ENCODE measurements at regions not wholly inside any gene's neighbourhood (a gene's known extent, or its start where the extent isn't known, plus 50 kb on each side); places are given as distances from the start of the nearest gene placed in this dataset.
"Not testable (repeated sequence)": the region's sequence is repeated elsewhere in the genome, so short reads cannot be mapped to it uniquely, and the experiment has no call there.

GRCh38 chr6:68239034-68239433 is 396.0 kb upstream of the ADGRB3 start:
- no peaks in the 10 kb centered on the region for H3K36me3 ChIP-seq (ENCODE audit: control insufficient read depth in 2 of 2, insufficient read depth in 2 of 2, low read length in 2 of 2)
- no peak overlapping the region for H3K4me3 ChIP-seq (ENCODE audit: low read length in 2 of 2)
- no peaks in the 10 kb centered on the region for H3K9me3 ChIP-seq (ENCODE audit: control insufficient read depth in 2 of 2, low read length in 2 of 2)
- H3K27me3 ChIP-seq (ENCODE audit: control insufficient read depth in 1 of 2, insufficient read depth in 2 of 2, low read length in 2 of 2) = no peaks in the 10 kb centered on the region
- H3K27ac ChIP-seq (ENCODE audit: low read length) = no peak overlapping the region
- H3K4me1 ChIP-seq (ENCODE audit: control insufficient read depth, insufficient read depth, low read length) = no peaks in the 10 kb centered on the region
- H3K9ac ChIP-seq (ENCODE audit: low read length in 2 of 2) = no peak overlapping the region

- Histone ChIP-seq H3K9me3 (ENCODE audit: control insufficient read depth in 2 of 2, low read length in 2 of 2) (no peaks in the 10 kb centered on the region), H3K27ac (ENCODE audit: low read length) (no peak overlapping the region), H3K27me3 (ENCODE audit: control insufficient read depth in 1 of 2, insufficient read depth in 2 of 2, low read length in 2 of 2) (no peaks in the 10 kb centered on the region), H3K4me1 (ENCODE audit: control insufficient read depth, insufficient read depth, low read length) (no peaks in the 10 kb centered on the region), H3K4me3 (ENCODE audit: low read length in 2 of 2) (no peak overlapping the region), H3K36me3 (ENCODE audit: control insufficient read depth in 2 of 2, insufficient read depth in 2 of 2, low read length in 2 of 2) (no peaks in the 10 kb centered on the region), H3K9ac (ENCODE audit: low read length in 2 of 2) (no peak overlapping the region)
These were observed 396.9 kb upstream of the ADGRB3 start for GRCh38 chr6:68238097-68238601.

GRCh38 chr6:68237205-68237604 is 397.9 kb upstream of the ADGRB3 start:
- Histone ChIP-seq H3K4me3 (ENCODE audit: low read length in 2 of 2) (no peak overlapping the region), H3K27me3 (ENCODE audit: control insufficient read depth in 1 of 2, insufficient read depth in 2 of 2, low read length in 2 of 2) (no peaks in the 10 kb centered on the region), H3K27ac (ENCODE audit: low read length) (no peak overlapping the region), H3K9me3 (ENCODE audit: control insufficient read depth in 2 of 2, low read length in 2 of 2) (no peaks in the 10 kb centered on the region), H3K36me3 (ENCODE audit: control insufficient read depth in 2 of 2, insufficient read depth in 2 of 2, low read length in 2 of 2) (no peaks in the 10 kb centered on the region), H3K4me1 (ENCODE audit: control insufficient read depth, insufficient read depth, low read length) (no peaks in the 10 kb centered on the region), H3K9ac (ENCODE audit: low read length in 2 of 2) (no peak overlapping the region)

- no peaks in the 10 kb centered on the region for H3K27me3 ChIP-seq (ENCODE audit: control insufficient read depth in 1 of 2, insufficient read depth in 2 of 2, low read length in 2 of 2)
- H3K9ac ChIP-seq (ENCODE audit: low read length in 2 of 2) = no peak overlapping the region
- no peak overlapping the region for H3K27ac ChIP-seq (ENCODE audit: low read length)
- no peaks in the 10 kb centered on the region for H3K4me1 ChIP-seq (ENCODE audit: control insufficient read depth, insufficient read depth, low read length)
- no peak overlapping the region for H3K4me3 ChIP-seq (ENCODE audit: low read length in 2 of 2)
- H3K9me3 ChIP-seq (ENCODE audit: control insufficient read depth in 2 of 2, low read length in 2 of 2) = no peaks in the 10 kb centered on the region
- no peaks in the 10 kb centered on the region for H3K36me3 ChIP-seq (ENCODE audit: control insufficient read depth in 2 of 2, insufficient read depth in 2 of 2, low read length in 2 of 2)
These were observed 399.7 kb upstream of the ADGRB3 start for GRCh38 chr6:68235326-68235784.

- no peak overlapping the region for H3K4me3 ChIP-seq (ENCODE audit: low read length in 2 of 2)
- H3K36me3 ChIP-seq (ENCODE audit: control insufficient read depth in 2 of 2, insufficient read depth in 2 of 2, low read length in 2 of 2) = no peaks in the 10 kb centered on the region
- no peaks in the 10 kb centered on the region for H3K9me3 ChIP-seq (ENCODE audit: control insufficient read depth in 2 of 2, low read length in 2 of 2)
- no peak overlapping the region for H3K9ac ChIP-seq (ENCODE audit: low read length in 2 of 2)
- no peak overlapping the region for H3K27ac ChIP-seq (ENCODE audit: low read length)
- no peaks in the 10 kb centered on the region for H3K27me3 ChIP-seq (ENCODE audit: control insufficient read depth in 1 of 2, insufficient read depth in 2 of 2, low read length in 2 of 2)
- H3K4me1 ChIP-seq (ENCODE audit: control insufficient read depth, insufficient read depth, low read length) = no peaks in the 10 kb centered on the region
These were observed 401.5 kb upstream of the ADGRB3 start for GRCh38 chr6:68233623-68234022.

GRCh38 chr6:68229566-68229965 is 405.5 kb upstream of the ADGRB3 start:
- Histone ChIP-seq H3K36me3 (ENCODE audit: control insufficient read depth in 2 of 2, insufficient read depth in 2 of 2, low read length in 2 of 2) (no peaks in the 10 kb centered on the region), H3K4me3 (ENCODE audit: low read length in 2 of 2) (no peak overlapping the region), H3K4me1 (ENCODE audit: control insufficient read depth, insufficient read depth, low read length) (no peaks in the 10 kb centered on the region), H3K9ac (ENCODE audit: low read length in 2 of 2) (no peak overlapping the region), H3K9me3 (ENCODE audit: control insufficient read depth in 2 of 2, low read length in 2 of 2) (no peaks in the 10 kb centered on the region), H3K27ac (ENCODE audit: low read length) (no peak overlapping the region), H3K27me3 (ENCODE audit: control insufficient read depth in 1 of 2, insufficient read depth in 2 of 2, low read length in 2 of 2) (no peaks in the 10 kb centered on the region)

- H3K27ac ChIP-seq (ENCODE audit: low read length) = no peak overlapping the region
- no peaks in the 10 kb centered on the region for H3K36me3 ChIP-seq (ENCODE audit: control insufficient read depth in 2 of 2, insufficient read depth in 2 of 2, low read length in 2 of 2)
- no peak overlapping the region for H3K4me3 ChIP-seq (ENCODE audit: low read length in 2 of 2)
- no peaks in the 10 kb centered on the region for H3K4me1 ChIP-seq (ENCODE audit: control insufficient read depth, insufficient read depth, low read length)
- no peak overlapping the region for H3K9ac ChIP-seq (ENCODE audit: low read length in 2 of 2)
- no peaks in the 10 kb centered on the region for H3K27me3 ChIP-seq (ENCODE audit: control insufficient read depth in 1 of 2, insufficient read depth in 2 of 2, low read length in 2 of 2)
- no peaks in the 10 kb centered on the region for H3K9me3 ChIP-seq (ENCODE audit: control insufficient read depth in 2 of 2, low read length in 2 of 2)
These were observed 408.6 kb upstream of the ADGRB3 start for GRCh38 chr6:68226460-68226859.

- Histone ChIP-seq H3K9me3 (ENCODE audit: control insufficient read depth in 2 of 2, low read length in 2 of 2) (no peaks in the 10 kb centered on the region), H3K27me3 (ENCODE audit: control insufficient read depth in 1 of 2, insufficient read depth in 2 of 2, low read length in 2 of 2) (no peaks in the 10 kb centered on the region), H3K9ac (ENCODE audit: low read length in 2 of 2) (no peak overlapping the region), H3K4me3 (ENCODE audit: low read length in 2 of 2) (no peak overlapping the region), H3K4me1 (ENCODE audit: control insufficient read depth, insufficient read depth, low read length) (no peaks in the 10 kb centered on the region), H3K36me3 (ENCODE audit: control insufficient read depth in 2 of 2, insufficient read depth in 2 of 2, low read length in 2 of 2) (no peaks in the 10 kb centered on the region), H3K27ac (ENCODE audit: low read length) (no peak overlapping the region)
These were observed 409.4 kb upstream of the ADGRB3 start for GRCh38 chr6:68225729-68226128.

GRCh38 chr6:68211242-68211795 is 423.8 kb upstream of the ADGRB3 start:
- Histone ChIP-seq H3K36me3 (ENCODE audit: control insufficient read depth in 2 of 2, insufficient read depth in 2 of 2, low read length in 2 of 2) (no peaks in the 10 kb centered on the region), H3K27me3 (ENCODE audit: control insufficient read depth in 1 of 2, insufficient read depth in 2 of 2, low read length in 2 of 2) (no peaks in the 10 kb centered on the region), H3K9ac (ENCODE audit: low read length in 2 of 2) (no peak overlapping the region), H3K27ac (ENCODE audit: low read length) (no peak overlapping the region), H3K4me3 (ENCODE audit: low read length in 2 of 2) (no peak overlapping the region), H3K4me1 (ENCODE audit: control insufficient read depth, insufficient read depth, low read length) (no peaks in the 10 kb centered on the region), H3K9me3 (ENCODE audit: control insufficient read depth in 2 of 2, low read length in 2 of 2) (no peaks in the 10 kb centered on the region)

GRCh38 chr6:68207612-68208011 is 427.5 kb upstream of the ADGRB3 start:
- H3K27ac ChIP-seq (ENCODE audit: low read length); H3K36me3 ChIP-seq (ENCODE audit: control insufficient read depth in 2 of 2, insufficient read depth in 2 of 2, low read length in 2 of 2); H3K9ac ChIP-seq (ENCODE audit: low read length in 2 of 2); H3K9me3 ChIP-seq (ENCODE audit: control insufficient read depth in 2 of 2, low read length in 2 of 2); H3K27me3 ChIP-seq (ENCODE audit: control insufficient read depth in 1 of 2, insufficient read depth in 2 of 2, low read length in 2 of 2); H3K4me3 ChIP-seq (ENCODE audit: low read length in 2 of 2); H3K4me1 ChIP-seq (ENCODE audit: control insufficient read depth, insufficient read depth, low read length): not testable (repeated sequence)

- no peak overlapping the region for H3K9ac ChIP-seq (ENCODE audit: low read length in 2 of 2)
- H3K9me3 ChIP-seq (ENCODE audit: control insufficient read depth in 2 of 2, low read length in 2 of 2) = peaks cover 2 to 3% of the 10 kb centered on the region in 2 donors
- no peaks in the 10 kb centered on the region for H3K27me3 ChIP-seq (ENCODE audit: control insufficient read depth in 1 of 2, insufficient read depth in 2 of 2, low read length in 2 of 2)
- no peak overlapping the region for H3K4me3 ChIP-seq (ENCODE audit: low read length in 2 of 2)
- no peaks in the 10 kb centered on the region for H3K4me1 ChIP-seq (ENCODE audit: control insufficient read depth, insufficient read depth, low read length)
- H3K36me3 ChIP-seq (ENCODE audit: control insufficient read depth in 2 of 2, insufficient read depth in 2 of 2, low read length in 2 of 2) = no peaks in the 10 kb centered on the region
- no peak overlapping the region for H3K27ac ChIP-seq (ENCODE audit: low read length)
These were observed 434.2 kb upstream of the ADGRB3 start for GRCh38 chr6:68200929-68201328.
